Coronary artery (tissue), 2 donors: ENCODE measurements at regions not wholly inside any gene's neighbourhood (a gene's known extent, or its start where the extent isn't known, plus 50 kb on each side); places are given as distances from the start of the nearest gene placed in this dataset.

Experiments
- DNase-seq: peaks from one replicate; pipeline ENCODE4 v3.0.0-alpha.2; 2017; ENCODE audit warnings: low spot score
- H3K27ac ChIP-seq, 2 donors: fragments of 200-600 bp; sonication (generic); one replicate each; pipeline ENCODE4 v1.5.1; 2016 to 2019
- H3K4me3 ChIP-seq: fragments of 200-600 bp; sonication (generic); 2 replicates; pipeline ENCODE4 v1.5.1; 2016; ENCODE audit warnings: mild to moderate bottlenecking, moderate library complexity
- TF ChIP-seq, protein P1 (sequence below): fragments of 200-600 bp; sonication (generic); IDR thresholded peaks from one replicate; pipeline ENCODE4 v1.5.1; 2019; ENCODE audit warnings: antibody characterized with exemption

DNA sequence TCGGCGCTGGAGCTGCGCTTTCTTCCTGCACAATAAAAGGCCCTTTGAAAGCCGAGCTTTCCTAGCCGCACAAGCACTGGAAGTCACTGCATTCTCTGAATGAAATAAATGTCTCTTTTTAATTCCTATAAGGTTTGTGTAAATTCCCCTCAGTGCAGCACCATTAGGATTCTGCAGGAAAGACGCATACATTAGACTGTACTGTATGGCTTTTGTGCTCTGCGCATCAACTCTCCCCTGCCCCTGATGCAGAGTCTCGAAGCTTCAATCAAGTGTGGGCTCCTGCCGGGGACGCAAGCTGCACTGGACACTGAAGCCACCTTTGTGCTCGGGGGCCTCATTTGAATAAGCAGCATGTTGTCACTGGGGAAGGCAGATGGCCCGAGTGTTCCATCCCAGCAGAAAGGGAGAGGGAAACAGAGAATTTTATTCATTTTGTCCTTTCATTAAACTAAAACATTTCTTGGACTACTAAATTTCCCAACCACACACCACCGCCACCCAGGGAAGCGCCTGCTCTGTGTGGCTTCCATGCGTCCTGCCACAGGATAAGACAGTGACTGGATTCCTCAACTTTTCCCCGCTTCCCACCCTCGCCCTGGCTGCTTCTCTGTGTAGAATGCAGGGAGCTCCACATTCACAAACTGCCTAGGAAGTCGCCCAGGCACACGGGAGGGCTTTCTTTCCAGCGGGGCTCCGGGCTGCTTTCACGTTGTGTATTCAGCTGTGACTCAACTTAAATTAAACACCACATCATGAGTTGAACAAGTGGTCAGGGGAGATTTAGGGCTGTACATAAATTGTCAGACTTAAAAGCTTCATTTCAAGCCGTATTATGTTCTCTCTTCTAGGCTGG is 635.4 kb downstream of the IRX1 start:
- no peak for DNase-seq
- H3K27ac ChIP-seq = no peak overlapping the region
- H3K4me3 ChIP-seq = no peak overlapping the region
- TF ChIP-seq, protein P1, sequence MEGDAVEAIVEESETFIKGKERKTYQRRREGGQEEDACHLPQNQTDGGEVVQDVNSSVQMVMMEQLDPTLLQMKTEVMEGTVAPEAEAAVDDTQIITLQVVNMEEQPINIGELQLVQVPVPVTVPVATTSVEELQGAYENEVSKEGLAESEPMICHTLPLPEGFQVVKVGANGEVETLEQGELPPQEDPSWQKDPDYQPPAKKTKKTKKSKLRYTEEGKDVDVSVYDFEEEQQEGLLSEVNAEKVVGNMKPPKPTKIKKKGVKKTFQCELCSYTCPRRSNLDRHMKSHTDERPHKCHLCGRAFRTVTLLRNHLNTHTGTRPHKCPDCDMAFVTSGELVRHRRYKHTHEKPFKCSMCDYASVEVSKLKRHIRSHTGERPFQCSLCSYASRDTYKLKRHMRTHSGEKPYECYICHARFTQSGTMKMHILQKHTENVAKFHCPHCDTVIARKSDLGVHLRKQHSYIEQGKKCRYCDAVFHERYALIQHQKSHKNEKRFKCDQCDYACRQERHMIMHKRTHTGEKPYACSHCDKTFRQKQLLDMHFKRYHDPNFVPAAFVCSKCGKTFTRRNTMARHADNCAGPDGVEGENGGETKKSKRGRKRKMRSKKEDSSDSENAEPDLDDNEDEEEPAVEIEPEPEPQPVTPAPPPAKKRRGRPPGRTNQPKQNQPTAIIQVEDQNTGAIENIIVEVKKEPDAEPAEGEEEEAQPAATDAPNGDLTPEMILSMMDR = no peak

DNA sequence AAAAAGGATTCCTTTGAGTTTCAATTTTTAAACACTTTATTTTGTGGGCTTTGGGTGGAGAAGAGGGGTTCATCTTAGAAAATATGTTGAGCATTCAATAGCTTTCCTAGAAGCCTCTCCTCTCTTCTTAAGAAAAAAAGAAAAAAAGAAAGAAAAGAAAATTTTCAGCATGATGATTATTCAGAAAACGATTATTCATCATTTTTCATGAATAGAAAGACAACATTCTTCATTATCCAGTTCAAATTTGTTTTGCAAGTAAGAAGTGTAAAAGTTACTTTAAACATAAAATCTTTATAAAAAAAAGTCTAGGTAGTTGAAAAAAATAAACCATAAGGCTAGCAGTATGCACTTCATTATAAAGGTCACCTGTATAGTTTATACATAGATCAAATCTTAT is 636.5 kb downstream of the IRX1 start:
- TF ChIP-seq, protein P1 = no peak
- Histone ChIP-seq H3K27ac (no peak overlapping the region), H3K4me3 (no peak overlapping the region)
- no peak for DNase-seq

DNA sequence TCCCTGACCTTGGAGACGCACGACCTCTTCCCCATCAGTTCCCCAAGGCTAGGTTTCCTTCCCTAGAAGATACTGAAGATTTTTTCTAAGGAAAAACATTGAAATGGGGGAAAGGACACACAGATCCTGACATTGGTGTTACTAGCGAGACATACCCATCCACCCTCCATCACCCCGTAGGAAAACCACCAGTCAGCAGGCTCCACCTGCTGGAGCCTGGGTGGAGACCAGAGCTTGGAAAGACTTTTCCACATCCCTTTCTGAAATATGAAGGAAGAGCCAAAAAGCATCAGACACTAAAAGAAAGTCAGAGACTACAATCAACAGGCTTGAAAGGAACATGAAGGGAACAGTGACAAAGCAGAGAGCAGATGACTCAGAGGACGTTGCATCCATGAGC is 638.0 kb downstream of the IRX1 start:
- Histone ChIP-seq H3K4me3 (no peak overlapping the region), H3K27ac (no peak overlapping the region)
- TF ChIP-seq, protein P1 = no peak
- no peak for DNase-seq

DNA sequence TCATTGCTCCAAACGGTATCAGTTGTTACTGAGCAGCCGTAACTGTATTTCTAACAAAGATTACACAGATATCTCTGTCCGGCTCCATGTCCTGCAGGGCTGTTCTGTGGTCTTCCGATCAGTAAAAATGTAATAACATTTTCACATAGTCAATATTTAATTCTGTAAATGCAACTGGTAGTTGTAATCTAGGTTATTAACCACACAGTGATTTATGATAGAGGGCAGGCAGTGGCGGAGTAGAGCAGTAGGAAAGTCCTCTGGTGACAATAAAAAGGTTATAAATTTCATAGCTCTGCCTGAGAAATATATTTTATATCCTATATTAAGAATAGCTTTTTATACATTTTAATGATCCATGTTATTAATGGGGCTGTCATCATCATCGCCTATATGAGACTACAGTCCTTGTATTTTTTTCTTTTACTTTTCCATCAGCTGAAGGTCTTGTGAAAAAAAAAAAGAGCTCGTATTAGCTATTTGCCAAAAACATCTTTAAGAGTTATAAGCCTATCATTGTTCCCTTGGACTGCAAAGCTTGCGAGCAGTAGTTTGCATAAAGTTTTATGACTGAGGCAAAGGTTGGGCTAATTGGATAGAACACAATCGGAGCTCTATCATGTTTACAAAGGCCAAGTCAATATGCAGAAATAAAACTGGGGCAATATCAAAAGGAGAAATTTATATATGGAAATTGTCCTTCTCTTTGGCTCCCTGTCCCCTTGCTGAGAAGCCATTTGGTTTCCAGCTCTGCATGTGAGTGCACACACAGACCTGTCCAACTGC is 648.0 kb downstream of the IRX1 start:
- no peak overlapping the region for H3K4me3 ChIP-seq
- no peak for DNase-seq
- no peak overlapping the region for H3K27ac ChIP-seq
- TF ChIP-seq, protein P1 = no peak

DNA sequence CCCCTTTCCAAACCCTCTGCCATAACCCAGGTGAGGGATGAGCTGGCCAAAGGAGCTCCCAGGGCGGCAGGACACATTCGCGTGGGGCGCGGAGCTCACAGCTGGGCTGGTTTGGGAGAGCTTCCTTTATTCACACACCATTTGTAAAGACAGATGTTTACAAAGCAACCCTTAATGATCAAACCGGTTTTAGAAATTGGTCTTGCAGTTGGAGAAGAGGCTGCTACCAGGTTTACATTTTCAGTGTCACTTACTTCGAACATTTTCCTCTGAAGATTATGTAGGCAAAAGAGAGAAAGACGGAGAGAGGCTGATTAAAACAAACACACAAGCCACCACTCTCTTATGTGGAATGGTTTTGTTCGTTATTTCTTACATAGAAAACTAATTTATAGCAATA is 648.7 kb downstream of the IRX1 start:
- Histone ChIP-seq H3K4me3 (no peak overlapping the region), H3K27ac (no peak overlapping the region)
- DNase-seq = no peak
- TF ChIP-seq, protein P1 = no peak

DNA sequence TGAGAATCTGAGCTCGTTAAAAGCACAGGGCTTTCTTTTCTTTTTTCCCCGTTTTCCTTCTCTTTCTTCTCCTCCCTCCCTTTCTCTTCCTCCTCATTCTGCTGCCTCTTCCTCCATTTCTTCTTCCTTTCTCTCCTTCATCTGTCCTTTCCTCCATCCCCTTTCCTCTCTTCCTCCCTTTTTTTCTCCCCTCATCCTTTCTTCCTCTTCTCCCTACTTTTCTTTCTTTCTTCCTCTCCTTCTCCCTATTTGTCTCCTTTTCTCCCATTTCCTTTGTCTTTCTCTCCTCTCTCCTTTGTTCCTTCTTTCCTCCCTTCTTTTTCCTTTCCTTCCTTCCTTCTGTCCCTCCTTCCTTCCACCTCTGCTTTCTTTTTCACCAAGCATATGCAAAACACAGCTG is 649.4 kb downstream of the IRX1 start:
- TF ChIP-seq, protein P1 = no peak
- DNase-seq = no peak
- Histone ChIP-seq H3K4me3 (no peak overlapping the region), H3K27ac (no peak overlapping the region)

DNA sequence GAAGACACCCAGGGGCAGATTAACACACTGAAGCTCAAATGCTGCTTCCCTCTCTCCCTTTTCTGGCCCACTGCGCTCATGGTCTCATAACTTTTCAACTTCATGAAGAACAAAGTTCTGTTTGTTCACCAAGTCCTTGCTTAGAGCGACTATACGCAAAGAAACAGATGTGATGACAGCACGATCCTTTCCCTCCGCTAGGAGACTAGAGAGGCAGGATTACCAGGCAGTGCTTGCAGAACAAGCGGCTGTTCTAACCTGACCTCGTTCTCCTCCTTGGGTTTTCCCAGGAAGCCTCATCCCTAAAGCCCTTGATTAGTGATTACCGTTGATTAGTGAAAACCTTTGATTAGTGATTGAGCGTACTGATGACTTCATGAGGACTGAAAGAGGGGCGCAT is 649.9 kb downstream of the IRX1 start:
- TF ChIP-seq, protein P1 = no peak
- no peak overlapping the region for H3K27ac ChIP-seq
- no peak overlapping the region for H3K4me3 ChIP-seq
- DNase-seq = no peak
